GM18907 (cell line): ENCODE measurements at regions not wholly inside any gene's neighbourhood (a gene's known extent, or its start where the extent isn't known, plus 50 kb on each side); places are given as distances from the start of the nearest gene placed in this dataset.
A peak's percentile ranks its signal among the peaks of the same experiment; 100 is the strongest.
"Not testable (repeated sequence)": the region's sequence is repeated elsewhere in the genome, so short reads cannot be mapped to it uniquely, and the experiment has no call there.

Experiments
- ATAC-seq: cut with Tn5 transposase; IDR thresholded peaks from one replicate; pipeline ENCODE4 v1.9.1; 2021; ENCODE audit warnings: mild to moderate bottlenecking, moderate library complexity; ENCODE audit not compliant: unreplicated experiment

- no peak for ATAC-seq
Measured at GRCh38 chr3:176873261-176873660, 324.0 kb downstream of the TBL1XR1 start.

- ATAC-seq, result peak; percentile 97
Measured at GRCh38 chr3:176872771-176873209, 324.5 kb downstream of the TBL1XR1 start.

- ATAC-seq, result no peak
Measured at GRCh38 chr3:176870451-176870850, 326.8 kb downstream of the TBL1XR1 start.

- ATAC-seq, result peak; percentile 38
Measured at GRCh38 chr3:176867681-176868663, 329.3 kb downstream of the TBL1XR1 start.

- ATAC-seq, result no peak
Measured at GRCh38 chr3:176861137-176861536, 336.1 kb downstream of the TBL1XR1 start.

GRCh38 chr3:176856721-176857120 lies 340.6 kb downstream of the TBL1XR1 start:
- no peak for ATAC-seq

GRCh38 chr3:176855901-176856486 lies 341.3 kb downstream of the TBL1XR1 start:
- no peak for ATAC-seq

- no peak for ATAC-seq
Measured at GRCh38 chr3:176855213-176855612, 342.1 kb downstream of the TBL1XR1 start.

GRCh38 chr3:176850498-176850897 lies 346.8 kb downstream of the TBL1XR1 start:
- ATAC-seq, result no peak

- no peak for ATAC-seq
Measured at GRCh38 chr3:176848431-176849214, 348.7 kb downstream of the TBL1XR1 start.

- no peak for ATAC-seq
Measured at GRCh38 chr3:176842914-176843313, 354.4 kb downstream of the TBL1XR1 start.

GRCh38 chr3:176840641-176841286 lies 356.5 kb downstream of the TBL1XR1 start:
- ATAC-seq, result no peak

GRCh38 chr3:176839901-176840300 lies 357.4 kb downstream of the TBL1XR1 start:
- ATAC-seq, result no peak

- no peak for ATAC-seq
Measured at GRCh38 chr3:176839466-176839865, 357.8 kb downstream of the TBL1XR1 start.

- ATAC-seq, result not testable (repeated sequence)
Measured at GRCh38 chr3:176827244-176827643, 370.0 kb downstream of the TBL1XR1 start.

- ATAC-seq, result no peak
Measured at GRCh38 chr3:176824811-176825210, 372.5 kb downstream of the TBL1XR1 start.

- no peak for ATAC-seq
Measured at GRCh38 chr3:176820764-176821163, 376.5 kb downstream of the TBL1XR1 start.

- no peak for ATAC-seq
Measured at GRCh38 chr3:176816937-176817336, 380.3 kb downstream of the TBL1XR1 start.

GRCh38 chr3:176814285-176814684 lies 383.0 kb downstream of the TBL1XR1 start:
- ATAC-seq, result peak; percentile 97

- ATAC-seq, result no peak
Measured at GRCh38 chr3:176807938-176808337, 389.3 kb downstream of the TBL1XR1 start.

- ATAC-seq, result no peak
Measured at GRCh38 chr3:176799675-176800074, 397.6 kb downstream of the TBL1XR1 start.
